GM12878 (cell line): ENCODE measurements at regions not wholly inside any gene's neighbourhood (a gene's known extent, or its start where the extent isn't known, plus 50 kb on each side); places are given as distances from the start of the nearest gene placed in this dataset.

ENCODE experiments used
- ATAC-seq: fragments of 200-7000 bp; cut with Tn5 transposase; 3 replicates; pipeline ENCODE4 v1.9.1; 2020; ENCODE audit warnings: mild to moderate bottlenecking, moderate library complexity
- BruUV-seq: library from RNA; stranded (reverse); fragments of 400-500 nt; replicated peaks from 2 replicates; lab custom pipeline; 2021; lab: Mats Ljungman, UMichigan
- CTCF ChIA-PET: fragments of 300-600 bp; sonication (Branson Sonifier 250); formaldehyde crosslinking; extraction: SDS; loops from one replicate; lab custom pipeline; 2021; ENCODE audit warnings: inconsistent platforms; lab: Yijun Ruan, JAX
- POLR2A ChIA-PET: fragments of 350-600 bp; formaldehyde crosslinking; extraction: SDS; loops from one replicate; lab custom pipeline; 2021; ENCODE audit warnings: inconsistent platforms; lab: Charles Lee
- RAD21 ChIA-PET: fragments of 300-600 bp; sonication (Branson Sonifier 250); formaldehyde crosslinking; loops from one replicate; lab custom pipeline; 2023; ENCODE audit warnings: antibody characterized with exemption; ENCODE audit not compliant: unreplicated experiment; lab: Charles Lee
- SMC1A ChIA-PET: fragments of 300-600 bp; sonication (Branson Sonifier 250); formaldehyde crosslinking; loops from one replicate; lab custom pipeline; 2023; ENCODE audit not compliant: unreplicated experiment, uncharacterized antibody; lab: Charles Lee
- DNase-seq: peaks from one replicate; pipeline ENCODE4 v3.0.0-alpha.2; 2011; ENCODE audit warnings: low read depth, low spot score
- FAIRE-seq: peaks from 3 replicates; lab custom pipeline; 2011; peaks lifted over from hg19 to GRCh38; lab: Jason Lieb, UNC
- H2AFZ ChIP-seq: 2 replicates; pipeline ENCODE4 v1.6.0; 2011; ENCODE audit warnings: low read depth, low read length, control low read depth; ENCODE audit not compliant: control insufficient read depth
- H3K27ac ChIP-seq: 2 replicates; pipeline ENCODE4 v1.5.1; 2011; ENCODE audit warnings: control low read depth; ENCODE audit not compliant: control insufficient read depth, insufficient read depth
- H3K27me3 ChIP-seq, 2 experiments: replicated peaks in 1 of 2; 2 replicates each; pipeline versions ENCODE4 v1.6.0 to v1.6.1; 2011; ENCODE audit warnings: low read length in 1 of 2; ENCODE audit not compliant: control insufficient read depth in 2 of 2, insufficient read depth in 2 of 2
- H3K36me3 ChIP-seq, 2 experiments: 2 replicates each; pipeline ENCODE4 v1.5.1; 2011; ENCODE audit warnings: low read length in 1 of 2; ENCODE audit not compliant: control insufficient read depth in 2 of 2, insufficient read depth in 2 of 2
- H3K4me1 ChIP-seq: 2 replicates; pipeline ENCODE4 v1.6.1; 2011; ENCODE audit warnings: mild to moderate bottlenecking, low read length, moderate library complexity, mixed read lengths; ENCODE audit not compliant: control insufficient read depth, insufficient read depth
- H3K4me2 ChIP-seq: 2 replicates; pipeline ENCODE4 v1.6.0; 2011; ENCODE audit warnings: control low read depth; ENCODE audit not compliant: control insufficient read depth, insufficient read depth
- H3K4me3 ChIP-seq: fragments of 200-600 bp; sonication (generic); 2 replicates; pipeline ENCODE4 v1.5.1; 2016
- H3K79me2 ChIP-seq: 2 replicates; pipeline ENCODE4 v1.6.0; 2011; ENCODE audit warnings: low read length; ENCODE audit not compliant: control insufficient read depth, insufficient read depth
- H3K9ac ChIP-seq: 2 replicates; pipeline ENCODE4 v1.8.0; 2011; ENCODE audit warnings: low read length, control low read depth, mixed read lengths; ENCODE audit not compliant: control insufficient read depth, insufficient read depth
- H3K9me3 ChIP-seq: replicated peaks from 3 replicates; pipeline ENCODE4 v1.5.1; 2011; ENCODE audit warnings: mild to moderate bottlenecking, low read length; ENCODE audit not compliant: control insufficient read depth, insufficient read depth
- H4K20me1 ChIP-seq: 2 replicates; pipeline ENCODE4 v1.6.0; 2011; ENCODE audit not compliant: control insufficient read depth, insufficient read depth
- ASH2L ChIP-seq: fragments of 300-600, 200-600 bp; sonication (generic); IDR thresholded peaks from 2 replicates; pipeline ENCODE4 v1.6.1; 2017; ENCODE audit warnings: low read depth, mild to moderate bottlenecking, borderline replicate concordance
- BHLHE40 ChIP-seq, 2 experiments: fragments of 450-650 bp in 1 of 2; IDR thresholded peaks; 2 replicates each; pipeline ENCODE4 v1.6.1; 2011 to 2017; ENCODE audit warnings: low read depth in 2 of 2, borderline replicate concordance in 1 of 2, improper control_type of control experiment in 1 of 2, low read length in 1 of 2, mild to moderate bottlenecking in 1 of 2
- CHD1 ChIP-seq: IDR thresholded peaks from 2 replicates; pipeline ENCODE4 v1.6.1; 2012; ENCODE audit warnings: low read depth, low read length, improper control_type of control experiment
- CREM ChIP-seq: IDR thresholded peaks from 2 replicates; pipeline ENCODE4 v1.6.1; 2014; ENCODE audit warnings: antibody characterized with exemption, low read depth
- CTCF ChIP-seq, 3 experiments: IDR thresholded peaks in 2 of 3; conservative IDR thresholded peaks in 1 of 3; 2 replicates each; pipeline ENCODE4 v1.5.1; 2011; ENCODE audit warnings: low read depth in 3 of 3, low read length in 3 of 3, mild to moderate bottlenecking in 3 of 3, control low read depth in 2 of 3, moderate library complexity in 2 of 3, inconsistent platforms in 1 of 3, mixed read lengths in 1 of 3; ENCODE audit not compliant: control insufficient read depth in 2 of 3, insufficient read depth in 1 of 3; ENCODE audit errors: extremely low read depth in 1 of 3
- CUX1 ChIP-seq: IDR thresholded peaks from 2 replicates; pipeline ENCODE4 v1.6.1; 2012; ENCODE audit warnings: improper control_type of control experiment, low read depth, low read length; ENCODE audit not compliant: insufficient replicate concordance
- EP300 ChIP-seq, 2 experiments: fragments of 150-350 bp in 1 of 2; IDR thresholded peaks; 2 replicates each; pipeline ENCODE4 v1.6.1; 2011 to 2012; ENCODE audit warnings: low read depth in 2 of 2, low read length in 2 of 2, borderline replicate concordance in 1 of 2, improper control_type of control experiment in 1 of 2, inconsistent platforms in 1 of 2; ENCODE audit not compliant: control insufficient read depth in 1 of 2
- ETV6 ChIP-seq, 2 experiments: fragments of 450-650 bp in 1 of 2; IDR thresholded peaks in 1 of 2; conservative IDR thresholded peaks in 1 of 2; 2 replicates each; pipeline ENCODE4 v1.6.1; 2014; ENCODE audit warnings: antibody characterized with exemption in 1 of 2, borderline replicate concordance in 1 of 2, low read depth in 1 of 2, mild to moderate bottlenecking in 1 of 2, moderate library complexity in 1 of 2
- FOXK2 ChIP-seq: fragments of 450-650 bp; IDR thresholded peaks from 2 replicates; pipeline ENCODE4 v1.6.1; 2017; ENCODE audit warnings: mild to moderate bottlenecking, moderate library complexity
- GATAD2B ChIP-seq: fragments of 450-650 bp; conservative IDR thresholded peaks from 2 replicates; pipeline ENCODE4 v1.6.1; 2017; ENCODE audit warnings: low read depth, mild to moderate bottlenecking, moderate library complexity
- MAX ChIP-seq: IDR thresholded peaks from 2 replicates; pipeline ENCODE4 v1.6.1; 2012; ENCODE audit warnings: low read depth, low read length, improper control_type of control experiment
- NRF1 ChIP-seq: conservative IDR thresholded peaks from 2 replicates; pipeline ENCODE4 v1.6.1; 2011; ENCODE audit warnings: mild to moderate bottlenecking, low read depth, low read length, improper control_type of control experiment
- PKNOX1 ChIP-seq: fragments of 450-650 bp; IDR thresholded peaks from 2 replicates; pipeline ENCODE4 v1.6.1; 2016; ENCODE audit warnings: mild to moderate bottlenecking
- SMAD5 ChIP-seq: IDR thresholded peaks from 2 replicates; pipeline ENCODE4 v1.6.1; 2016; ENCODE audit warnings: antibody characterized with exemption, low read depth
- SRF ChIP-seq, 2 experiments: IDR thresholded peaks; 2 replicates each; pipeline ENCODE4 v1.6.1; 2011; ENCODE audit warnings: low read depth in 2 of 2, low read length in 2 of 2, mild to moderate bottlenecking in 1 of 2, moderate library complexity in 1 of 2
- WGBS: methylation state at CpG from one replicate; pipeline ENCODE4 v1.1.6; 2016; ENCODE audit warnings: low lambda C conversion rate; ENCODE audit not compliant: insufficient replicate concordance, insufficient coverage; ENCODE audit errors: missing lambda C conversion rate; 5-methylcytosine and 5-hydroxymethylcytosine counted together
- in situ Hi-C: fragments of 300-500 bp; cut with MboI; formaldehyde crosslinking; loops from 9 replicates; pipeline ENCODE4 v1.14.3; 2018; ENCODE audit warnings: mixed read lengths
- intact Hi-C: fragments of 100-400 bp; cut with micrococcal nuclease; formaldehyde crosslinking; loops from one replicate; pipeline ENCODE4 v1.14.2; 2022; ENCODE audit not compliant: unreplicated experiment

- 2% methylated on average over 7 of the region's 7 CpGs for WGBS
- FAIRE-seq (no peak), DNase-seq (no peak), ATAC-seq (no peak)
- no peak overlapping the region for H3K27ac ChIP-seq
- H3K27me3 ChIP-seq = no peaks in the 10 kb centered on the region
- ChIA-PET SMC1A (no interaction called here), RAD21 (no interaction called here), POLR2A (no interaction called here), CTCF (no interaction called here)
- H3K4me2 ChIP-seq = no peak overlapping the region
- no peak overlapping the region for H2AFZ ChIP-seq
- BruUV-seq = no TSS peak
- in situ Hi-C loops (no loop called here), intact Hi-C loops (no loop called here)
- no peaks in the 10 kb centered on the region for H3K79me2 ChIP-seq
- H4K20me1 ChIP-seq = no peaks in the 10 kb centered on the region
- no peak for TF ChIP-seq NRF1
- no peak for TF ChIP-seq CTCF (IDR thresholded peaks at IDR 0.05 in 2 of 3, conservative IDR thresholded peaks at IDR 0.05 in 1 of 3; ENCODE audit: control insufficient read depth in 2 of 3, extremely low read depth in 1 of 3, insufficient read depth in 1 of 3, low read depth in 3 of 3, low read length in 3 of 3)
- TF ChIP-seq BHLHE40 (IDR thresholded peaks at IDR 0.05; ENCODE audit: borderline replicate concordance in 1 of 2, low read depth in 2 of 2, low read length in 1 of 2) = no peak
- TF ChIP-seq CREM = no peak
- no peak for TF ChIP-seq CHD1
- TF ChIP-seq PKNOX1 = no peak
- TF ChIP-seq CUX1 = no peak
- TF ChIP-seq EP300 (IDR thresholded peaks at IDR 0.05; ENCODE audit: borderline replicate concordance in 1 of 2, control insufficient read depth in 1 of 2, low read depth in 2 of 2, low read length in 2 of 2) = no peak
- no peak for TF ChIP-seq FOXK2
- no peak for TF ChIP-seq ASH2L
- no peak for TF ChIP-seq MAX
- TF ChIP-seq ETV6 (conservative IDR thresholded peaks at IDR 0.05 in 1 of 2, IDR thresholded peaks at IDR 0.05 in 1 of 2; ENCODE audit: borderline replicate concordance in 1 of 2, low read depth in 1 of 2) = no peak
- no peak for TF ChIP-seq SMAD5
- TF ChIP-seq GATAD2B = no peak
- no peak for TF ChIP-seq SRF (IDR thresholded peaks at IDR 0.05; ENCODE audit: low read depth in 2 of 2, low read length in 2 of 2)
- no peaks in the 10 kb centered on the region for H3K9me3 ChIP-seq
- H3K4me1 ChIP-seq = no peaks in the 10 kb centered on the region
- no peak overlapping the region for H3K4me3 ChIP-seq
- H3K9ac ChIP-seq = no peak overlapping the region
- H3K36me3 ChIP-seq = no peaks in the 10 kb centered on the region
These were observed 169.7 kb upstream of the TFAP2D start for GRCh38 chr6:50543666-50544065.
